ENCODE measurements at regions not wholly inside any gene's neighbourhood (a gene's known extent, or its start where the extent isn't known, plus 50 kb on each side); places are given as distances from the start of the nearest gene placed in this dataset.

DNA sequence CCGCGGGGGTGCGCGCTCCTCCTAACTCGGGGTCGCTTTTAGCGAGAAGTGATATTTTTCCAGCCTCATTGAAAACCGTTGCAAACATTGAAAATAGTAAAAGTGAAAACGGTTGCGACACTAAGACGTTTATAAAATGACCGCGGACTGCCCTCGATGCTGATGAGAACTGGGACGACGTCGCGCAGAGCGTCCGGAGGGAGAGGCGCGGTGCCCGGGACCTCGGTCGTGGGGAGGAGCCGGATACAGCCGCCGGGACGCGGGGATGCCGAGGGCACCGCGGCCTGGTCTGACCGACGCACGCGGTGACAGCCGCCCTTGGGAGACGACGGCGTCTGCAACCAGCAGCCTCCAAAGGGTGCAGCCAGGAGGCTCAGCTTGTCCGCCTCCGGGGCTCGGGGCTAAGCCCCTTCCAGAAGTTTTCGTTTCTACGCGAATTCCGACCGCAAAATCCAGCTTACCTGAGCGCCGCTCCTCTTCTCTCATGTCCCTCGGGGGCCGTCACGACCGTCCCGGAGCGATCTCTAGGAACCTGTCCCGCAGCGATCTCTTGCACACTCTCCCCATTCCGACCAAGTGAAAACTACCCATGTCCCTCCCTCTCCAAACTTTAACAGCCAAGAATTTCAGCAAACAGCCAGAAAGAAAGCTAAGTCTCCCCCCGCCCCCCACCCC is 144.4 kb upstream of the ETS2 start (continued):
- TF ChIP-seq, protein P1, sequence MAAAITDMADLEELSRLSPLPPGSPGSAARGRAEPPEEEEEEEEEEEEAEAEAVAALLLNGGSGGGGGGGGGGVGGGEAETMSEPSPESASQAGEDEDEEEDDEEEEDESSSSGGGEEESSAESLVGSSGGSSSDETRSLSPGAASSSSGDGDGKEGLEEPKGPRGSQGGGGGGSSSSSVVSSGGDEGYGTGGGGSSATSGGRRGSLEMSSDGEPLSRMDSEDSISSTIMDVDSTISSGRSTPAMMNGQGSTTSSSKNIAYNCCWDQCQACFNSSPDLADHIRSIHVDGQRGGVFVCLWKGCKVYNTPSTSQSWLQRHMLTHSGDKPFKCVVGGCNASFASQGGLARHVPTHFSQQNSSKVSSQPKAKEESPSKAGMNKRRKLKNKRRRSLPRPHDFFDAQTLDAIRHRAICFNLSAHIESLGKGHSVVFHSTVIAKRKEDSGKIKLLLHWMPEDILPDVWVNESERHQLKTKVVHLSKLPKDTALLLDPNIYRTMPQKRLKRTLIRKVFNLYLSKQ (tag by site-specific recombination; IDR thresholded peaks at IDR 0.05; ENCODE audit: borderline replicate concordance) = no peak
- TF ChIP-seq ZNF561 (tag by site-specific recombination; IDR thresholded peaks at IDR 0.05; ENCODE audit: borderline replicate concordance) = no peak
- peak; percentile 67; the same call in 1 of the 2 replicates for TF ChIP-seq ZNF423 (tag by site-specific recombination; IDR thresholded peaks at IDR 0.05)
- no peak for TF ChIP-seq ZSCAN30 (tag by site-specific recombination; IDR thresholded peaks at IDR 0.05)
- peak; percentile 76 for TF ChIP-seq SP3 (tag by site-specific recombination; IDR thresholded peaks at IDR 0.05)

DNA sequence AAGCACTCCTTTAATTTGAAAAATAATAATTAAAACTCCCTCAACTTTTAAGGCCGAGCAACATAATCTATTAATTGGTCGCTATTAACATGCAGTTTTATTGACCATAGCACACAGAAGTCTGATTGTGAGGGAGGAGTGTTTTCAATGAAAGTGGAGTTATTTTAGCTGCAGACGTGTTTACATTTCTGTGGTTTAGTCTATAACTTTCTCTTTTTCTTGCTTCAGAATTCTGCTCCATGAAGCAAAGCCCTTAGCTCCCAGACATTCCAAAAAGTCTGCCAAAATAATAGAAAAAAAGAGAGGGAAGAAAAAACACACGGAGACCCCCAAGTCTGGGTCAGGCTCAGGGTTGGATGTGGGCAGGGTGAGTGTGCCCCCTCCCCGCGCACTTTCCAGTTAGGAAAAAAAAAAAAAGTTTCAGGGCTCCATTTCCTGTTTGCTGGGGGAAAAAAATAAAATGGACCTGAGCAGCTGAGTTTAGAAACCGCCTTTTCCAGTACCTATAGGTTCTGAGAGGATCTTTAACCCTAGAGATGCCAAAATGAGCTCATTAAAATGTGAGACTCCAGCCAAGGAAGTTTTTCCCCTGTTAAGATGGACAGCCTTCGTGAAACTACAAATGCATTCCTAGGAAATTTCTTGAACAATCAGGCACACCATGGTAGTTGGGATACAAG is 143.7 kb upstream of the ETS2 start:
- Histone ChIP-seq H3K9me3 (ENCODE audit: control insufficient read depth, insufficient read depth, low read depth, low read length) (no peaks in the 10 kb centered on the region), H3K36me3 (ENCODE audit: control insufficient read depth in 2 of 2, insufficient read depth in 1 of 2, low read length in 2 of 2) (no peaks in the 10 kb centered on the region), H3K27ac (ENCODE audit: extremely low read depth, low read depth, low read length) (no peak overlapping the region), H3K4me3 (ENCODE audit: low read depth, low read length) (no peak overlapping the region), H3K4me1 (ENCODE audit: control insufficient read depth, insufficient read depth, low read length) (peaks cover 3% of the 10 kb centered on the region; the same call in 1 of the 2 replicates)
- TF ChIP-seq PRDM1 (tag by site-specific recombination; IDR thresholded peaks at IDR 0.05) = peak; percentile 55; the same call in 1 of the 2 replicates
- no peak for TF ChIP-seq BCL11A (tag by site-specific recombination; IDR thresholded peaks at IDR 0.05; ENCODE audit: low read depth)
- TF ChIP-seq, protein P2, sequence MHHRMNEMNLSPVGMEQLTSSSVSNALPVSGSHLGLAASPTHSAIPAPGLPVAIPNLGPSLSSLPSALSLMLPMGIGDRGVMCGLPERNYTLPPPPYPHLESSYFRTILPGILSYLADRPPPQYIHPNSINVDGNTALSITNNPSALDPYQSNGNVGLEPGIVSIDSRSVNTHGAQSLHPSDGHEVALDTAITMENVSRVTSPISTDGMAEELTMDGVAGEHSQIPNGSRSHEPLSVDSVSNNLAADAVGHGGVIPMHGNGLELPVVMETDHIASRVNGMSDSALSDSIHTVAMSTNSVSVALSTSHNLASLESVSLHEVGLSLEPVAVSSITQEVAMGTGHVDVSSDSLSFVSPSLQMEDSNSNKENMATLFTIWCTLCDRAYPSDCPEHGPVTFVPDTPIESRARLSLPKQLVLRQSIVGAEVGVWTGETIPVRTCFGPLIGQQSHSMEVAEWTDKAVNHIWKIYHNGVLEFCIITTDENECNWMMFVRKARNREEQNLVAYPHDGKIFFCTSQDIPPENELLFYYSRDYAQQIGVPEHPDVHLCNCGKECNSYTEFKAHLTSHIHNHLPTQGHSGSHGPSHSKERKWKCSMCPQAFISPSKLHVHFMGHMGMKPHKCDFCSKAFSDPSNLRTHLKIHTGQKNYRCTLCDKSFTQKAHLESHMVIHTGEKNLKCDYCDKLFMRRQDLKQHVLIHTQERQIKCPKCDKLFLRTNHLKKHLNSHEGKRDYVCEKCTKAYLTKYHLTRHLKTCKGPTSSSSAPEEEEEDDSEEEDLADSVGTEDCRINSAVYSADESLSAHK (tag by site-specific recombination; IDR thresholded peaks at IDR 0.05) = peak; percentile 52; the same call in 1 of the 2 replicates
- TF ChIP-seq ZNF610 (tag by site-specific recombination; IDR thresholded peaks at IDR 0.05; ENCODE audit: borderline replicate concordance) = no peak
- TF ChIP-seq, protein P3, sequence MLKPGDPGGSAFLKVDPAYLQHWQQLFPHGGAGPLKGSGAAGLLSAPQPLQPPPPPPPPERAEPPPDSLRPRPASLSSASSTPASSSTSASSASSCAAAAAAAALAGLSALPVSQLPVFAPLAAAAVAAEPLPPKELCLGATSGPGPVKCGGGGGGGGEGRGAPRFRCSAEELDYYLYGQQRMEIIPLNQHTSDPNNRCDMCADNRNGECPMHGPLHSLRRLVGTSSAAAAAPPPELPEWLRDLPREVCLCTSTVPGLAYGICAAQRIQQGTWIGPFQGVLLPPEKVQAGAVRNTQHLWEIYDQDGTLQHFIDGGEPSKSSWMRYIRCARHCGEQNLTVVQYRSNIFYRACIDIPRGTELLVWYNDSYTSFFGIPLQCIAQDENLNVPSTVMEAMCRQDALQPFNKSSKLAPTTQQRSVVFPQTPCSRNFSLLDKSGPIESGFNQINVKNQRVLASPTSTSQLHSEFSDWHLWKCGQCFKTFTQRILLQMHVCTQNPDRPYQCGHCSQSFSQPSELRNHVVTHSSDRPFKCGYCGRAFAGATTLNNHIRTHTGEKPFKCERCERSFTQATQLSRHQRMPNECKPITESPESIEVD (tag by site-specific recombination; IDR thresholded peaks at IDR 0.05) = peak; percentile 72
- TF ChIP-seq, protein P4, sequence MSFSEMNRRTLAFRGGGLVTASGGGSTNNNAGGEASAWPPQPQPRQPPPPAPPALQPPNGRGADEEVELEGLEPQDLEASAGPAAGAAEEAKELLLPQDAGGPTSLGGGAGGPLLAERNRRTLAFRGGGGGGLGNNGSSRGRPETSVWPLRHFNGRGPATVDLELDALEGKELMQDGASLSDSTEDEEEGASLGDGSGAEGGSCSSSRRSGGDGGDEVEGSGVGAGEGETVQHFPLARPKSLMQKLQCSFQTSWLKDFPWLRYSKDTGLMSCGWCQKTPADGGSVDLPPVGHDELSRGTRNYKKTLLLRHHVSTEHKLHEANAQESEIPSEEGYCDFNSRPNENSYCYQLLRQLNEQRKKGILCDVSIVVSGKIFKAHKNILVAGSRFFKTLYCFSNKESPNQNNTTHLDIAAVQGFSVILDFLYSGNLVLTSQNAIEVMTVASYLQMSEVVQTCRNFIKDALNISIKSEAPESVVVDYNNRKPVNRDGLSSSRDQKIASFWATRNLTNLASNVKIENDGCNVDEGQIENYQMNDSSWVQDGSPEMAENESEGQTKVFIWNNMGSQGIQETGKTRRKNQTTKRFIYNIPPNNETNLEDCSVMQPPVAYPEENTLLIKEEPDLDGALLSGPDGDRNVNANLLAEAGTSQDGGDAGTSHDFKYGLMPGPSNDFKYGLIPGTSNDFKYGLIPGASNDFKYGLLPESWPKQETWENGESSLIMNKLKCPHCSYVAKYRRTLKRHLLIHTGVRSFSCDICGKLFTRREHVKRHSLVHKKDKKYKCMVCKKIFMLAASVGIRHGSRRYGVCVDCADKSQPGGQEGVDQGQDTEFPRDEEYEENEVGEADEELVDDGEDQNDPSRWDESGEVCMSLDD (tag by site-specific recombination; IDR thresholded peaks at IDR 0.05) = no peak
- TF ChIP-seq, protein P5, sequence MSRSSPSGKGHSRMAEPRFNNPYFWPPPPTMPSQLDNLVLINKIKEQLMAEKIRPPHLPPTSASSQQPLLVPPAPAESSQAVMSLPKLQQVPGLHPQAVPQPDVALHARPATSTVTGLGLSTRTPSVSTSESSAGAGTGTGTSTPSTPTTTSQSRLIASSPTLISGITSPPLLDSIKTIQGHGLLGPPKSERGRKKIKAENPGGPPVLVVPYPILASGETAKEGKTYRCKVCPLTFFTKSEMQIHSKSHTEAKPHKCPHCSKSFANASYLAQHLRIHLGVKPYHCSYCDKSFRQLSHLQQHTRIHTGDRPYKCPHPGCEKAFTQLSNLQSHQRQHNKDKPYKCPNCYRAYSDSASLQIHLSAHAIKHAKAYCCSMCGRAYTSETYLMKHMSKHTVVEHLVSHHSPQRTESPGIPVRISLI (tag by site-specific recombination; IDR thresholded peaks at IDR 0.05) = 0 out of 2 replicates have a peak, but pooled peaks have one; percentile 18
- TF ChIP-seq ZNF394 (tag by site-specific recombination; IDR thresholded peaks at IDR 0.05; ENCODE audit: borderline replicate concordance) = no peak
- TF ChIP-seq OSR2 (tag by site-specific recombination; IDR thresholded peaks at IDR 0.05) = 0 out of 2 replicates have a peak, but pooled peaks have one; percentile 22
- TF ChIP-seq ZFHX2 (tag by site-specific recombination; conservative IDR thresholded peaks at IDR 0.05) = no peak
- no peak for TF ChIP-seq ZNF140 (tag by site-specific recombination; IDR thresholded peaks at IDR 0.05)
- POLR2A ChIA-PET = interaction anchor here (0.7 kb wide), 1 partner anchor 131 kb away, joined by 4 read pairs; no protein-coding TSS in a partner anchor
- CTCF ChIA-PET = interaction anchor here (0.6 to 1.7 kb wide), 6 partner anchors 10 to 360 kb away, joined by 3 to 4 read pairs (median 4); no protein-coding TSS in a partner anchor
